Mammary epithelial cell (primary cell): ENCODE measurements at regions not wholly inside any gene's neighbourhood (a gene's known extent, or its start where the extent isn't known, plus 50 kb on each side); places are given as distances from the start of the nearest gene placed in this dataset.

Experiments
- EZH2 ChIP-seq: IDR thresholded peaks from 2 replicates; pipeline ENCODE4 v1.6.1; 2012; ENCODE audit warnings: low read length, inconsistent platforms, borderline replicate concordance
- TF ChIP-seq, protein P1 (sequence below), 2 donors: IDR thresholded peaks in 1 of 2; conservative IDR thresholded peaks in 1 of 2; 2 replicates each; pipeline ENCODE4 v1.5.1; 2011 to 2012; ENCODE audit warnings: inconsistent platforms in 2 of 2, low read length in 2 of 2, mild to moderate bottlenecking in 2 of 2, control low read depth in 1 of 2, low read depth in 1 of 2; ENCODE audit not compliant: insufficient read depth in 1 of 2; ENCODE audit errors: extremely low read depth in 1 of 2

DNA sequence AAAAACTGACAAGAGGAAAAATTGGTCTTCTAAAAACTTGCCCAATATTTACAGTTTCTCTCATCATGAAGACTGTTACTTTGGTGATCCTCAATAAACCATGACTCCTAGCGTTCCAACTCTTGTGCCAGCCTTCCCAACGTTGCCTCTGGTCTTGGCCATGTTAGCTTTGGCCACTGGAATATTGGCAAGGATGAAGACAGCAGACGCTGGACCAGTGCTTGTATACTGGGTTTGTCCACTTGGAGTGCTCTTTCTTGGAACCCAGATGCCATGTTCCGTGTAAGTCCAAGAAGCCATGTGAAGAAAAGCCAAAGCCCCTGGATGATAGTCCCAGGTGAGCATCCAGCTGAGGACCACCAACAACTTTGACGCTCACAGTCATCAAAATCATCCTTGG is 379.6 kb downstream of the NUAK1 start:
- TF ChIP-seq, protein P1, sequence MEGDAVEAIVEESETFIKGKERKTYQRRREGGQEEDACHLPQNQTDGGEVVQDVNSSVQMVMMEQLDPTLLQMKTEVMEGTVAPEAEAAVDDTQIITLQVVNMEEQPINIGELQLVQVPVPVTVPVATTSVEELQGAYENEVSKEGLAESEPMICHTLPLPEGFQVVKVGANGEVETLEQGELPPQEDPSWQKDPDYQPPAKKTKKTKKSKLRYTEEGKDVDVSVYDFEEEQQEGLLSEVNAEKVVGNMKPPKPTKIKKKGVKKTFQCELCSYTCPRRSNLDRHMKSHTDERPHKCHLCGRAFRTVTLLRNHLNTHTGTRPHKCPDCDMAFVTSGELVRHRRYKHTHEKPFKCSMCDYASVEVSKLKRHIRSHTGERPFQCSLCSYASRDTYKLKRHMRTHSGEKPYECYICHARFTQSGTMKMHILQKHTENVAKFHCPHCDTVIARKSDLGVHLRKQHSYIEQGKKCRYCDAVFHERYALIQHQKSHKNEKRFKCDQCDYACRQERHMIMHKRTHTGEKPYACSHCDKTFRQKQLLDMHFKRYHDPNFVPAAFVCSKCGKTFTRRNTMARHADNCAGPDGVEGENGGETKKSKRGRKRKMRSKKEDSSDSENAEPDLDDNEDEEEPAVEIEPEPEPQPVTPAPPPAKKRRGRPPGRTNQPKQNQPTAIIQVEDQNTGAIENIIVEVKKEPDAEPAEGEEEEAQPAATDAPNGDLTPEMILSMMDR (conservative IDR thresholded peaks at IDR 0.05 in 1 of 2, IDR thresholded peaks at IDR 0.05 in 1 of 2; ENCODE audit: extremely low read depth in 1 of 2, insufficient read depth in 1 of 2, low read depth in 1 of 2, low read length in 2 of 2): peak in 1 of 2 donors; percentile 2
- TF ChIP-seq EZH2: no peak
